ENCODE measurements at regions not wholly inside any gene's neighbourhood (a gene's known extent, or its start where the extent isn't known, plus 50 kb on each side); places are given as distances from the start of the nearest gene placed in this dataset.

- TF ChIP-seq ELK1 (IDR thresholded peaks at IDR 0.05; ENCODE audit: low read depth, low read length) (no peak), NFE2L2 (conservative IDR thresholded peaks at IDR 0.05; ENCODE audit: low read length) (no peak), RCOR1 (IDR thresholded peaks at IDR 0.05; ENCODE audit: low read depth, low read length) (no peak), CHD2 (IDR thresholded peaks at IDR 0.05; ENCODE audit: low read length, partially characterized antibody) (no peak), CTCF (IDR thresholded peaks at IDR 0.05) (no peak), POLR2A (IDR thresholded peaks at IDR 0.05; ENCODE audit: low read length) (no peak), CEBPB (IDR thresholded peaks at IDR 0.05) (no peak), RARB (CRISPR knock-in tag; IDR thresholded peaks at IDR 0.05) (no peak), JUNB (IDR thresholded peaks at IDR 0.05) (no peak), KDM1A (IDR thresholded peaks at IDR 0.05; ENCODE audit: low read depth) (no peak), RAD21 (conservative IDR thresholded peaks at IDR 0.05 in 1 of 2, IDR thresholded peaks at IDR 0.05 in 1 of 2) (no peak), USF2 (IDR thresholded peaks at IDR 0.05) (no peak), FOSL2 (IDR thresholded peaks at IDR 0.05) (no peak), FOSL2 (CRISPR knock-in tag; IDR thresholded peaks at IDR 0.05) (no peak)
Observed at GRCh38 chr3:81876826-81877225, 115.4 kb upstream of the GBE1 start.
